ENCODE measurements at regions not wholly inside any gene's neighbourhood (a gene's known extent, or its start where the extent isn't known, plus 50 kb on each side); places are given as distances from the start of the nearest gene placed in this dataset.

- no peak overlapping the region for H3K27ac ChIP-seq (replicated peaks)
- no peak for DNase-seq (ENCODE audit: low read depth in 1 of 2, low spot score in 1 of 2)
Measured at GRCh38 chr16:51557670-51558069, 406.6 kb upstream of the SALL1 start.

GRCh38 chr16:51556694-51557340 is 405.7 kb upstream of the SALL1 start:
- Histone ChIP-seq H3K27ac (replicated peaks) (no peak overlapping the region), H3K4me3 (replicated peaks; ENCODE audit: insufficient read depth, low read length) (no peak overlapping the region), H3K27me3 (ENCODE audit: insufficient read depth, poor library complexity, severe bottlenecking) (peaks cover 3% of the 10 kb centered on the region)
- TF ChIP-seq SPI1 (IDR thresholded peaks at IDR 0.05; ENCODE audit: borderline replicate concordance, low read depth) (no peak), GABPA (IDR thresholded peaks at IDR 0.05; ENCODE audit: low read depth) (no peak), REST (IDR thresholded peaks at IDR 0.05; ENCODE audit: insufficient replicate concordance, low read depth) (no peak), CTCF (IDR thresholded peaks at IDR 0.05; ENCODE audit: insufficient read depth, low read length) (no peak), POLR2AphosphoS5 (IDR thresholded peaks at IDR 0.05; ENCODE audit: low read depth) (no peak)
- no peak for DNase-seq (ENCODE audit: low read depth in 1 of 2, low spot score in 1 of 2)

More at GRCh38 chr16:51557670-51558069, 406.6 kb upstream of the SALL1 start:
- H3K27me3 ChIP-seq (ENCODE audit: insufficient read depth, poor library complexity, severe bottlenecking) = peaks cover 3% of the 10 kb centered on the region
- no peak overlapping the region for H3K4me3 ChIP-seq (replicated peaks; ENCODE audit: insufficient read depth, low read length)
- TF ChIP-seq SPI1 (IDR thresholded peaks at IDR 0.05; ENCODE audit: borderline replicate concordance, low read depth) (no peak), GABPA (IDR thresholded peaks at IDR 0.05; ENCODE audit: low read depth) (no peak), POLR2AphosphoS5 (IDR thresholded peaks at IDR 0.05; ENCODE audit: low read depth) (no peak), REST (IDR thresholded peaks at IDR 0.05; ENCODE audit: insufficient replicate concordance, low read depth) (no peak), CTCF (IDR thresholded peaks at IDR 0.05; ENCODE audit: insufficient read depth, low read length) (no peak)

- TF ChIP-seq GABPA (IDR thresholded peaks at IDR 0.05; ENCODE audit: low read depth) (no peak), CTCF (IDR thresholded peaks at IDR 0.05; ENCODE audit: insufficient read depth, low read length) (no peak), REST (IDR thresholded peaks at IDR 0.05; ENCODE audit: insufficient replicate concordance, low read depth) (no peak), SPI1 (IDR thresholded peaks at IDR 0.05; ENCODE audit: borderline replicate concordance, low read depth) (no peak), POLR2AphosphoS5 (IDR thresholded peaks at IDR 0.05; ENCODE audit: low read depth) (no peak)
- H3K27me3 ChIP-seq (ENCODE audit: insufficient read depth, poor library complexity, severe bottlenecking) = peaks cover 3% of the 10 kb centered on the region
- no peak overlapping the region for H3K27ac ChIP-seq (replicated peaks)
- H3K4me3 ChIP-seq (replicated peaks; ENCODE audit: insufficient read depth, low read length) = no peak overlapping the region
- no peak for DNase-seq (ENCODE audit: low read depth in 1 of 2, low spot score in 1 of 2)
Measured at GRCh38 chr16:51553910-51554309, 402.8 kb upstream of the SALL1 start.

All from HL-60 (cell line).